ENCODE measurements at regions not wholly inside any gene's neighbourhood (a gene's known extent, or its start where the extent isn't known, plus 50 kb on each side); places are given as distances from the start of the nearest gene placed in this dataset.

DNA sequence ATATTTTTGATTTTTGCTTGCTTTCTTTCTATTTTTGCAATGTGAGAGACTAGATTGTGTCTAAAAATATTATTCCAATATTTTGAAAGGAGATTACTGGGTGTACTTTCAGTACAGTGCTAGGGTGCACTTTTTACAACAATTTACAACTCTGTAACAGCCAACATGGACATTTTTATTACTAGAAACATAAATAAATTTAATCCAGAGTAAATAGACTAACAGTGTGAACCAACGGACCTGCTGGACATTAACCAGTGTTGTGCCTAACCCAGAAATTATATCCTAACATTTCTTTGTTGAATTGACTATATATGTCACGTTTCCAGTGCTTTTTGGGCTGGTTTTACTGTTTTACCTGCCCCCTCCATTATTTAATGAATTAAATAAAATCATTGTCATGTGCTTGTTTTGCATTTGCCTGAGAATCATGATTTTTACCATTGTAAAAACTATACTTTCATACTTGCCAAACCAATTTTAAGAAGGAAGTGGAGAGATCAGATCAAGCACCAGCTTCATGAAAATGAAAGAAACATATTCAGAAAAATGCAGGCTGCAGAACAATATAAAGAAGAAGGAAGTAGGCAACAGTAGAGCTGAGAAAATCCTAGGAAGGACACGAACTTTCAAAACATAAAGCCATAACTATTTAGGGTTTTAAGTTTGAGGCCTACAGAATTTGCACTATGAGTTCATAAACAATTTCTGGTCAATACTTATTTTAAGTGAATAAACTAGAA, 400.8 kb upstream of the PIK3R1 start (continued):
- TF ChIP-seq, protein P1, sequence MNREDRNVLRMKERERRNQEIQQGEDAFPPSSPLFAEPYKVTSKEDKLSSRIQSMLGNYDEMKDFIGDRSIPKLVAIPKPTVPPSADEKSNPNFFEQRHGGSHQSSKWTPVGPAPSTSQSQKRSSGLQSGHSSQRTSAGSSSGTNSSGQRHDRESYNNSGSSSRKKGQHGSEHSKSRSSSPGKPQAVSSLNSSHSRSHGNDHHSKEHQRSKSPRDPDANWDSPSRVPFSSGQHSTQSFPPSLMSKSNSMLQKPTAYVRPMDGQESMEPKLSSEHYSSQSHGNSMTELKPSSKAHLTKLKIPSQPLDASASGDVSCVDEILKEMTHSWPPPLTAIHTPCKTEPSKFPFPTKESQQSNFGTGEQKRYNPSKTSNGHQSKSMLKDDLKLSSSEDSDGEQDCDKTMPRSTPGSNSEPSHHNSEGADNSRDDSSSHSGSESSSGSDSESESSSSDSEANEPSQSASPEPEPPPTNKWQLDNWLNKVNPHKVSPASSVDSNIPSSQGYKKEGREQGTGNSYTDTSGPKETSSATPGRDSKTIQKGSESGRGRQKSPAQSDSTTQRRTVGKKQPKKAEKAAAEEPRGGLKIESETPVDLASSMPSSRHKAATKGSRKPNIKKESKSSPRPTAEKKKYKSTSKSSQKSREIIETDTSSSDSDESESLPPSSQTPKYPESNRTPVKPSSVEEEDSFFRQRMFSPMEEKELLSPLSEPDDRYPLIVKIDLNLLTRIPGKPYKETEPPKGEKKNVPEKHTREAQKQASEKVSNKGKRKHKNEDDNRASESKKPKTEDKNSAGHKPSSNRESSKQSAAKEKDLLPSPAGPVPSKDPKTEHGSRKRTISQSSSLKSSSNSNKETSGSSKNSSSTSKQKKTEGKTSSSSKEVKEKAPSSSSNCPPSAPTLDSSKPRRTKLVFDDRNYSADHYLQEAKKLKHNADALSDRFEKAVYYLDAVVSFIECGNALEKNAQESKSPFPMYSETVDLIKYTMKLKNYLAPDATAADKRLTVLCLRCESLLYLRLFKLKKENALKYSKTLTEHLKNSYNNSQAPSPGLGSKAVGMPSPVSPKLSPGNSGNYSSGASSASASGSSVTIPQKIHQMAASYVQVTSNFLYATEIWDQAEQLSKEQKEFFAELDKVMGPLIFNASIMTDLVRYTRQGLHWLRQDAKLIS (CRISPR knock-in tag; IDR thresholded peaks at IDR 0.05; ENCODE audit: borderline replicate concordance), result no peak
- no peak for TF ChIP-seq RORB (CRISPR knock-in tag; IDR thresholded peaks at IDR 0.05)
- no peak for TF ChIP-seq ZNF416 (CRISPR knock-in tag; IDR thresholded peaks at IDR 0.05)
- TF ChIP-seq CREM (CRISPR knock-in tag; IDR thresholded peaks at IDR 0.05), result no peak
- TF ChIP-seq, protein P2, sequence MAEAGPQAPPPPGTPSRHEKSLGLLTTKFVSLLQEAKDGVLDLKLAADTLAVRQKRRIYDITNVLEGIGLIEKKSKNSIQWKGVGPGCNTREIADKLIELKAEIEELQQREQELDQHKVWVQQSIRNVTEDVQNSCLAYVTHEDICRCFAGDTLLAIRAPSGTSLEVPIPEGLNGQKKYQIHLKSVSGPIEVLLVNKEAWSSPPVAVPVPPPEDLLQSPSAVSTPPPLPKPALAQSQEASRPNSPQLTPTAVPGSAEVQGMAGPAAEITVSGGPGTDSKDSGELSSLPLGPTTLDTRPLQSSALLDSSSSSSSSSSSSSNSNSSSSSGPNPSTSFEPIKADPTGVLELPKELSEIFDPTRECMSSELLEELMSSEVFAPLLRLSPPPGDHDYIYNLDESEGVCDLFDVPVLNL (CRISPR knock-in tag; IDR thresholded peaks at IDR 0.05; ENCODE audit: borderline replicate concordance, low read depth), result no peak
- no peak for TF ChIP-seq ZNF671 (CRISPR knock-in tag; IDR thresholded peaks at IDR 0.05)
- TF ChIP-seq NR3C1 (CRISPR knock-in tag; conservative IDR thresholded peaks at IDR 0.05; ENCODE audit: low read depth), result no peak
- TF ChIP-seq TEAD4 (CRISPR knock-in tag; IDR thresholded peaks at IDR 0.05), result no peak

DNA sequence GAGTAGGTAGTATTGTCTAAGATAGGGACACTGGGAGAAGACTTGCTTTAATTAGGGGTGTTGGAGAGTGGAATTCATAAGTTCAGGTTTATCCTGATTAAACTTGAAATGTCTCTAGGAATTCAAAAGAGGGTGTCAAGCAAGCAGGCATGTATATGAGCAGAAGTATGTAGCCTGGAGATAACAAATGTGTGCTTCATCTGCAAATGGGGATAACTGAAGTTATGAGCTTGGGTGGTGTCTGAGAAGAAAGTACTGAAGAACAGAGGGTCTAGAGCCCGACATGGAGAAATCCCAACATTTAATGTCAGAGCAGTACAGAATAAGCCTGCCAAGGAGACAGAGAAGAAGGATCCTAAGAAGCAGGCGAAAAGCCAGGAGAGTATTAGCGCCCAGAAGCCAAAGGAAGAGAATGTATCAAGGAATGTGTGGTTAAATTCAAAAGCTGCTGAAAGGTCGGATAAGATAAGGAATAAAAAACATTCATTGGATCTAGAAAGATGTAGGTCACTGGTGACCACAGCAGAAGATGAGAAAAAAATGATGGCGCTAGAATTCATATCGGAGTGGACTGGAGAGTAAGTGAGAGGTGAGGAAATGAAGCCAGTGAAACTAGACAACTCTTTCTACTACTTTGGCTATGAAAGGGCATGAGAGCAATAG, 401.5 kb upstream of the PIK3R1 start:
- peaks cover 17% of the 10 kb centered on the region for H3K36me3 Mint-ChIP-seq
- peaks cover 20% of the 10 kb centered on the region for H3K9me3 Mint-ChIP-seq
- ChIA-PET POLR2A (no interaction called here), CTCF (no interaction called here)
- ATAC-seq (no peak), DNase-seq (ENCODE audit: low spot score) (no peak)
- H3K27me3 Mint-ChIP-seq (ENCODE audit: low read depth), result 0 out of 2 replicates have a peak, but pooled peaks cover 3% of the 10 kb centered on the region
- H3K27ac Mint-ChIP-seq, result no peak overlapping the region
- H3K4me1 Mint-ChIP-seq, result peaks cover 63% of the 10 kb centered on the region
- no peak overlapping the region for H3K4me3 Mint-ChIP-seq
- TF ChIP-seq, protein P3, sequence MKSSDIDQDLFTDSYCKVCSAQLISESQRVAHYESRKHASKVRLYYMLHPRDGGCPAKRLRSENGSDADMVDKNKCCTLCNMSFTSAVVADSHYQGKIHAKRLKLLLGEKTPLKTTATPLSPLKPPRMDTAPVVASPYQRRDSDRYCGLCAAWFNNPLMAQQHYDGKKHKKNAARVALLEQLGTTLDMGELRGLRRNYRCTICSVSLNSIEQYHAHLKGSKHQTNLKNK (CRISPR knock-in tag; IDR thresholded peaks at IDR 0.05), result no peak
- TF ChIP-seq, protein P4, sequence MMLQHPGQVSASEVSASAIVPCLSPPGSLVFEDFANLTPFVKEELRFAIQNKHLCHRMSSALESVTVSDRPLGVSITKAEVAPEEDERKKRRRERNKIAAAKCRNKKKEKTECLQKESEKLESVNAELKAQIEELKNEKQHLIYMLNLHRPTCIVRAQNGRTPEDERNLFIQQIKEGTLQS (CRISPR knock-in tag; conservative IDR thresholded peaks at IDR 0.05), result no peak
- TF ChIP-seq ATF1 (CRISPR knock-in tag; IDR thresholded peaks at IDR 0.05) (no peak), ZNF263 (CRISPR knock-in tag; IDR thresholded peaks at IDR 0.05; ENCODE audit: low read depth) (no peak), HMGA2 (CRISPR knock-in tag; IDR thresholded peaks at IDR 0.05) (no peak), ZNF423 (CRISPR knock-in tag; IDR thresholded peaks at IDR 0.05) (no peak)
- TF ChIP-seq, protein P5, sequence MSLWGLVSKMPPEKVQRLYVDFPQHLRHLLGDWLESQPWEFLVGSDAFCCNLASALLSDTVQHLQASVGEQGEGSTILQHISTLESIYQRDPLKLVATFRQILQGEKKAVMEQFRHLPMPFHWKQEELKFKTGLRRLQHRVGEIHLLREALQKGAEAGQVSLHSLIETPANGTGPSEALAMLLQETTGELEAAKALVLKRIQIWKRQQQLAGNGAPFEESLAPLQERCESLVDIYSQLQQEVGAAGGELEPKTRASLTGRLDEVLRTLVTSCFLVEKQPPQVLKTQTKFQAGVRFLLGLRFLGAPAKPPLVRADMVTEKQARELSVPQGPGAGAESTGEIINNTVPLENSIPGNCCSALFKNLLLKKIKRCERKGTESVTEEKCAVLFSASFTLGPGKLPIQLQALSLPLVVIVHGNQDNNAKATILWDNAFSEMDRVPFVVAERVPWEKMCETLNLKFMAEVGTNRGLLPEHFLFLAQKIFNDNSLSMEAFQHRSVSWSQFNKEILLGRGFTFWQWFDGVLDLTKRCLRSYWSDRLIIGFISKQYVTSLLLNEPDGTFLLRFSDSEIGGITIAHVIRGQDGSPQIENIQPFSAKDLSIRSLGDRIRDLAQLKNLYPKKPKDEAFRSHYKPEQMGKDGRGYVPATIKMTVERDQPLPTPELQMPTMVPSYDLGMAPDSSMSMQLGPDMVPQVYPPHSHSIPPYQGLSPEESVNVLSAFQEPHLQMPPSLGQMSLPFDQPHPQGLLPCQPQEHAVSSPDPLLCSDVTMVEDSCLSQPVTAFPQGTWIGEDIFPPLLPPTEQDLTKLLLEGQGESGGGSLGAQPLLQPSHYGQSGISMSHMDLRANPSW (CRISPR knock-in tag; conservative IDR thresholded peaks at IDR 0.05; ENCODE audit: low read depth), result no peak
- TF ChIP-seq, protein P6, sequence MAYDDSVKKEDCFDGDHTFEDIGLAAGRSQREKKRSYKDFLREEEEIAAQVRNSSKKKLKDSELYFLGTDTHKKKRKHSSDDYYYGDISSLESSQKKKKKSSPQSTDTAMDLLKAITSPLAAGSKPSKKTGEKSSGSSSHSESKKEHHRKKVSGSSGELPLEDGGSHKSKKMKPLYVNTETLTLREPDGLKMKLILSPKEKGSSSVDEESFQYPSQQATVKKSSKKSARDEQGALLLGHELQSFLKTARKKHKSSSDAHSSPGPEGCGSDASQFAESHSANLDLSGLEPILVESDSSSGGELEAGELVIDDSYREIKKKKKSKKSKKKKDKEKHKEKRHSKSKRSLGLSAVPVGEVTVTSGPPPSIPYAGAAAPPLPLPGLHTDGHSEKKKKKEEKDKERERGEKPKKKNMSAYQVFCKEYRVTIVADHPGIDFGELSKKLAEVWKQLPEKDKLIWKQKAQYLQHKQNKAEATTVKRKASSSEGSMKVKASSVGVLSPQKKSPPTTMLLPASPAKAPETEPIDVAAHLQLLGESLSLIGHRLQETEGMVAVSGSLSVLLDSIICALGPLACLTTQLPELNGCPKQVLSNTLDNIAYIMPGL (CRISPR knock-in tag; IDR thresholded peaks at IDR 0.05), result no peak
- TF ChIP-seq, protein P7, sequence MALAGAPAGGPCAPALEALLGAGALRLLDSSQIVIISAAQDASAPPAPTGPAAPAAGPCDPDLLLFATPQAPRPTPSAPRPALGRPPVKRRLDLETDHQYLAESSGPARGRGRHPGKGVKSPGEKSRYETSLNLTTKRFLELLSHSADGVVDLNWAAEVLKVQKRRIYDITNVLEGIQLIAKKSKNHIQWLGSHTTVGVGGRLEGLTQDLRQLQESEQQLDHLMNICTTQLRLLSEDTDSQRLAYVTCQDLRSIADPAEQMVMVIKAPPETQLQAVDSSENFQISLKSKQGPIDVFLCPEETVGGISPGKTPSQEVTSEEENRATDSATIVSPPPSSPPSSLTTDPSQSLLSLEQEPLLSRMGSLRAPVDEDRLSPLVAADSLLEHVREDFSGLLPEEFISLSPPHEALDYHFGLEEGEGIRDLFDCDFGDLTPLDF (CRISPR knock-in tag; IDR thresholded peaks at IDR 0.05), result no peak
- TF ChIP-seq, protein P1 (CRISPR knock-in tag; IDR thresholded peaks at IDR 0.05; ENCODE audit: borderline replicate concordance), result no peak

Data from WTC11 (cell line).